CD4-positive, alpha-beta T cell treated with Interleukin-2 at 100 ng/mL for 4 hours (primary cell): ENCODE measurements at regions not wholly inside any gene's neighbourhood (a gene's known extent, or its start where the extent isn't known, plus 50 kb on each side); places are given as distances from the start of the nearest gene placed in this dataset.

Experiments used
- DNase-seq: peaks from one replicate; pipeline ENCODE4 v3.0.0-alpha.2; 2020; ENCODE audit warnings: low spot score

DNA sequence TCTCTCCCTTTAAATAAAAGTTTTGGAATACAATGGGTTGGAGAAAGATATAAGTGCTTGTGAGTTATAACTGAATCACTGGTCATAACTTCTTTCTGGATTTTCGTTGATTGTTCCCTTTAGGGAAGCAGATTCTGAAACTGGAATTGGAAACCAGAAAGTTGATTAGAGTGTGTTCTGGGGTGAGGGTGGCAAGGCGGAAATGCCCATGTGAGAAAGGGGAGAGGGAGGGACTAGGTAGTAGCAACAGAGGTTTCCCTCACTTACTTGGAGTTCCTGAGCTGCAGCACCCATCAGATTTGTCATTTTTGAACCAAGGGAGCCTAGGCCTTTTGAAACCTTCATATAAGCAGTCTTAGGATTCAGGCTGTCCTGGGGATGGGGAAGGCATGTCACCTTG is 453.4 kb downstream of the KCNJ3 start:
- no peak for DNase-seq

DNA sequence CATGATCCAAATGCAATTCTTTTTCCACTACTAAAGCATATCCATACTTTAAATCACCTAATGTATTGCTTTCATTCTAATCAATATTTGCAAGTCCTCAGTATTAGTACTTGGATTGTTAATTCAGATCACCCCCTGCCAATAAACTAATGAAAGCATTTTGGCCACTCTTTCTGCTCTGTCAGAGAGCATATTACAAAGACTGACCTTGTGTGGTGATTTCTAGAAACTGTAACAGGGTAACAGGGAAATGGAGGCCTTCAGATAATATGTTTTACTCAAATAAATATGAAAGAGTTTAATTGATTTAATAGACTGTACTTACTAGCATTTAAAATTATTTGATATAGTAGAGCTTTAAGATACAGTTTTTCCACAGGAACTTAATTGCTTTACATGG is 453.0 kb downstream of the KCNJ3 start:
- DNase-seq = no peak

DNA sequence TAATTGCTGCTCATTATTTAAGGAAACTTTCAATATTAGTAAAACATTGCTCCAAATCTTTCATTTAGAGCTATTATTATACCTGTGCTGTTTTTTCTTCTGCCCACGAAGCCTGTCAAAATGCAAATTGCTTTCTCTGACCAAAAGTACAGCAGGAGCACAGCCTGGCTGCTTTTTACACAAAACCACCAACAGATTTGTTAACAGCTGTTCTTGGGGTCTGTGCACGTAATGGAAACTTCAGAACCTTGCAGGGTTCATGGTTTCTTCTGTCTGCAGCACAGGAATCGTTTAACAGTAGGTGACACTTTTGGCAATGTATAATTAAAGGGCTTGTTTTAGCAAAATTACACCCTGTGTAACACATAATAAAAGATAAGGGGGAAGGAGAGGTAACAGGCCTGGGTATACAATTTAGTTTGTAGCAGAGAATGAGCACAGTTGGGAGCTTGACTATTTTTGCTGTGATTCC is 447.3 kb downstream of the KCNJ3 start:
- no peak for DNase-seq

DNA sequence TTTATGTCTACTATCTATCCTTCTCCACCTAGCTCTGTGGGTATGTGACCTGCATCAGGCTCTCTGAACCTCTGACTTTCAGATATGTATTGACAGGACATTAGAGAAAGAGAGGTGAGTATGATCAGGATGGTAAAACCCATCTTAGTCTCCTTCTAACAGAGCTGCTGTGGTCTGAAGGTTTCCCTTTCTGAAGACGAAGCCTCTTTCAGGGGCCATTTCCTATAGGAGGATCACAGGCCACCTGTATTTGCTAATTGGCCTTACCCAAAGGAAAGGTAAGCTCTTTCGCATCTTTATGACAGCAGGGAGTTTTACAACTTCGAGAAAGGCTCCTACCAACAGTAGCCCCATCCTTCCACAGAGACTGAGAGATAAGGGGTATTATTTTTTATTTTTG is 442.9 kb downstream of the KCNJ3 start:
- DNase-seq = no peak

DNA sequence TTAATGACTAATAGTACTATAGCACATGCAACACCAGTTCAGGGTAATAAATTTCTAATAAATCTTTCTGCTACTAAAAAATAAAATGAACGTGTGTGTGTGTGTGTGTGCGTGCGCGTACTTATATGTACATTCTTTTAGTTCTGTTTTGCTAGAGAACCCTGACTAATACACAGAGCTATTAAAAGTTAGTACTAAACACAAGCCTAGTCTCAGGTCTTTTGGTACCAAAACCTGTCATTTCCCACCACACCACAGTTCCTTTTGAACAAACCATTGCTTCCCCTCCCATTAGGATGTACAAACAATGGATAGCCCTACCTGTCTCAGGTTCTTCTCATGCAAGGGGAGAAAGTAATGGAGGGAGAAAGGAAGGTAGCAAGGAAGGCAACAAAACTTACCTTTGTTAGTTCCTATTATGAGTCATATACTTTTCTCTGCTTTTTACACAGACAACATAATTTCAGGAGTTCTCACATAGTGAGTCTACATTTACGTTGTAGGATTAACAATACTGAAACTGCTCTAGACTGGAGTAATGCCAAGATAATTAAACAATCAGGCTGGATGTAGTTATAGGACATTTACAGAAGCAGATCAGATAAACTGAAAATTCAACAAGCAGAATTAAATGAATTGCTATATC is 427.2 kb downstream of the KCNJ3 start:
- DNase-seq = no peak

DNA sequence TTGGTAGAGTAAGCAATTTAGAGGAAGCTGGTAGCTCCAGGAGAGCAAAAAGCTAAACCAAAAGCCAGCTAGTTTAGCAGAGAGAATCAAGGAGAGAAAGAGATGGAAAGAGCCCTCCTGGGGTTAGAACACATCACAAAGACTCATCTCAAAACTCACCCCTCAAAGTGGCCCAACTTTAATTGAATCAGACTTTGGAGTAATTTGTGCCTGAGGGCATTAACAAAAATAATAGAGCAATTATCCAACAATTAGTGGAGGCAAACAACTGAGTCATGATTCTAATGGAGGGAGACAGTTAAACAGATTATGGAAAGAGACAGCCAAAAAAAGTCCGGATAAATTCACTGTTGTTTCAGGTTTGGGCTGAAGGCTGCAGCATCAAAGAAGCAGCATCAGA is 417.4 kb downstream of the KCNJ3 start:
- DNase-seq = no peak

DNA sequence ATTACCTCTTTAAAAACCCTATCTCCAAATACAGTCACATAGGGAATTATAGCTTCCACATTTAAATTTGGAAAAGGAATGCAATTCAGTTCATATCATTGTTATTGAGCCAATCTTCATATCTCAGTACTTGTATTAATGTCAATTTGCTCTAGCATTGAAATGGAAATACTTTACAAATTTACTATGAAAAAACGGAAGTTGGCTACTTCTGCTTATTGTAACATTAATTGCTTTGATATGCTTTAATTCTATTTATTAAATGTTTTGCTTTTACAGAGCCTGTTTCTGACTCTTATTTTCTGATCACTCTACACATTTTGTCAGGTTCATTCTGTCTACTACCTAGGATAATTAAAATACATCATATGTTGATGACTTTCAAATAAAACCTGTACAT is 412.6 kb downstream of the KCNJ3 start:
- DNase-seq = no peak

DNA sequence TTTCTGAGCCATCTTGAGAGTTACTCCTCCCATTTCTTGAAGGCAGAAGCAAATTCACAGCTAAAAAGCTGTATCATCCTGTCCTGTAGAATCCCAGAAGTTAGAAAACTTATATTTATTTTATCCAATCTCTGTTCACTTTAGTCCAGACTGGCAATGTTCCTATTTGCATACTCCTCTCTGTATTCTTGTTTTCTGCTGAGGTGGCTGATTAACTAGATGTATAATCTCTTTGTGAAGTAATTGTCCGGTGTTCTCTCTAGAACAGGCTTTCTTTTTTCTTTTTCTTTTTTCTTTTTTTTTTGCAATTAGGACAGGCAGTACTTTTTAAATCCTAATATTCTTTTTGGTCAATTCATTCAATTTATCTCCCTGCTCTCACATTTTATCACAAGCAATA is 411.0 kb downstream of the KCNJ3 start:
- DNase-seq = no peak

DNA sequence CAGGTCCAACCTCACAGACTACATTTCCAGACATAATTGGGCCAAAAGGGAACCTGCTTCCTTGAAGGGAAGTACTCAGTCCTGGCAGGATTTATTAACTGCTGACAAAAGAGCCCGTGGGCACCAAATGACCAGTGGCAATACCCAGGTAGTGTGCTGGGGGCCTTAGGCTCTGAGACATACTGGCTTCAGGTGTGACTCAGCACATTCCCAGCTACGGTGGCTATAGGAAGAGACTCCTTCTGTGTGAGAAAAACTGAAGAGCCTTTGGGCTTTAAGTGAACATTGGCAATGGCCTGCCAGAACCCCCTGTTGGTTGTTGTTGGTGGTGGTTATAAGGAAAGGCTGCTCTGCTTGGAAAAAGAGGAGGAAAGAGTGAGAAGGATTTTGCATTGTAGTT is 401.8 kb downstream of the KCNJ3 start:
- no peak for DNase-seq

DNA sequence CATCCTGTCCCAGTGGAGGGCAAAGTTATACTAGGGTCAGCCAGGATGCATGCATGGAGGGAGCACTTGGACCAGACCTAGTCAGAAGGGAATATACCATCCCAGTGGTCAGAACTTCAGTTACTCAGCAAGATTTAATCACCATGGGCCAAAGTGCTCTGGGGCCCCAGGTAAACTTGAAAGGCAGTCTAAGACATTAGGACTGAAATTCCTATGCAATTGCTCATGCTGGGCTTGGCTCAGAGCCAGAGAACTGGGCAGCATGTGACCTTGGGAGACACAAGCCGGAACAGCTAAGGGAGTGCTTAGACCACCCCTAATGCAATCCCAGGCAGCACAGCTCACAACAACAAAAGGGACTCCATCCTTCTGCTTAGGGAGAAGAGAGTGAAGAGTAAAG is 401.3 kb downstream of the KCNJ3 start:
- DNase-seq = no peak

DNA sequence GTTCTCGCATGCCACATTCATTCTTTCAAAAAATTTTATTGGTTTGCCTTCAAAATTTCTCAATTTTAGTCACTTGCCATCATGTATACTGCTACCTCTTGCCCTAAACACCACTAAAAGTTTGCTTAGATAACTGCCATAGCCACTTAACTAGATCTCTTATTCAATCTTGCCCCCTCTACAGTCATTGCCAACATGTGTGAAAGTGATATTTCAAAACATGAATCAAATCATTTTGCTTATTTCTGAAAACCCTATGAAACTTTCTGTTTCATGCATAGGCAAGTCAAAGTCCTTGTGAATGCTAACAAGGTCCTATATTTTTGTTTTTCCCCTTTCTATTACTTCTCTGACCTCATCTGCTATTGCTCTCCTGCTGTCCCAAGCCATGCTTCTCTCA is 397.1 kb downstream of the KCNJ3 start:
- no peak for DNase-seq

DNA sequence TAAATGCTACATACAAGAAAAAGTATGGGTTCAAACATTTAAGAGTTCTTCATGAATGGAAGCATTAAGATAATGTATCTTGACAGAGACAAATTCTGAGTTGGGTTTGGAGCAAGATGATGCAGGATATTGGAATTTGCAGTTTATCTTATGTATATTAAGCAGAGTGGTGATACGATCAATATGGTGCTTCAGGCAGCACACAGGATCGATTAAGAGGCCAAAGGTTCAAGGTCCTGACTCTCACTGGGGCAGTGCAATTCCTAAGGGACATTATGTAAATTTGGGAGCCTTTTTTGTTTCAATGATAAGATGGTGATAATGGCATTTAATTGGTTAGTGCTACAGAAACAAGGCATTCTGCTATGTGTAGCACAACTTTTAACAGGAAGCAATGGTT is 381.9 kb downstream of the KCNJ3 start:
- DNase-seq = no peak

DNA sequence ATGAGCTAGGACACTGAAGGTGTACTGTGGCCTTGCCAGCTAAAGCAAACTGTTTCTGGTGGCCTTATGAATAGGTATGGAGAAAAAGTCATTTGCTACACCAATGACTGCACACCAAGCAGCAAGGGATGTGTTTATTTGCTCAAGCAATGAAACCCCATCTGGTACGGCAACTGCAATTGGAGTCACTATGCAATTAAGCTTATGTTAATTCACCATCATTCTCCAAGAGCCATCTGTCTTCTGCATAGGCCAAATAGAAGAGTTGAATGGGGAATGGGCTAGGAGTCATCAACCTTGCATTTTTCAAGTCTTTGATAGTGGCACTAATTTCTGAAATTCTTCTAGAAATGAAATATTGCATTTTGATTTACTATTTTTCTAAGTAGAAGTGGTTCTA is 372.0 kb downstream of the KCNJ3 start:
- no peak for DNase-seq

DNA sequence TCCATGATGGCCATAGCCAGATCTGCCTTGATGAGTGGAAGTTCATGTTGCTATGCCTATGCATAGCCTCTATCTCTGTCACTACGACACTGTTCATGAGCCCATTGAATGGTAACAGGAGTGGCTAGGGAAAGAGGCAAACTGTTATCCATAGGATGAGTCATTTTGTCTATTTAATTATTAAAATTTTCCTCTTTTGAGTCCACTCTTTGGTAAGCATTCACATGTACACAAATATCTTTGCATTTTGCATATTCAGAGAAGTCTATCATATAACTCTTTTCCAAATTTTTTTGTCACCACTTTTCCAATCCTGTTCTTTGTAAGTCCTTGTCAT is 364.4 kb downstream of the KCNJ3 start:
- no peak for DNase-seq

DNA sequence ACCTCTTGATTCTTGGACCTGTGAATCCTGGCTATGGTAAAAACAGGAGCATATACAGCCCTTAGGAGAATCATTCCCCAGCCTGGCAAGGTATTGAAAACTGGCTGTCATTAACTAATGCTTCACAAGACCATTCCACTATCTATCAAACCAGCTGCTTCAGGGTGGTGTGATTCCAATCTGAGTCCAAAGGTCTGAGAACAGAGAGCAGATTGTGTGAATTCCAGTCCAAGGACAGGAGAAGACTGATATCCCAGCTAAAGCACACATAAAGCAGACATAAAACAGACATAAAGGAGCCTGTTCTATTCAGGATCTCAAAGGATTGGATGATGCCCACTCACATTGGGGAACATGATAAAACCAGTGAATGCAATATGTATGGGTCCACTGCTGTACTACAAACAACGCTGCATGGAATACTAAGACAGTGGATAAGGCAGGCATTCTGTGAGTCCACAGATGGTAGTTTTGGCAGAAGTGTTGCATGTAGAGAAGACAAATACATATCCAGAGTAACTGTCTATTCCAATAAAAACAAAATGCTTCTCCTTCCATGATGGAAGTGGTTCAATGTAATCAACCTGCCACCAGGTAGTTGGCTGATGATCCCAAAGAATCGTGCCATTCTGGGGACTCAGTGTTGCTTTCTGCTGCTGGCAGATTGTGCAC is 363.9 kb downstream of the KCNJ3 start:
- DNase-seq = no peak

DNA sequence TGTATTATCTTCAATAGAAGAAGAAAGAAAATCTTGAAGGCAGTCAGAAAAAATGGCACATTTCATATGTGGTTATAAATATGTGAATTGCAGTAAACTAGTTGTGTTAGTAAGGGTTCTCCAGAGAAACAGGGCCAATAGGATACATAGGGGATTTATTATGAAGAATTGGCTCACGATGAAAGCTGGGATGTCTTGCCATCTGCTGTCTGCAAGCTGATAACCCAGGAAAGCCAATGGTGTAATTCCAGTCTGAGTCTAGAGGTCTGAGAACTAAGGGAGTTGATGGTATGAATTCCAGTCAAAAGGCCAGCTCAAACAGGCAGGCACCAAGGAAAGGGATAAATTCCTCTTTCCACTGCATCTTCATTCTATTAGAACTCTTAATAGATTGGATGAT is 362.4 kb downstream of the KCNJ3 start:
- DNase-seq = no peak

DNA sequence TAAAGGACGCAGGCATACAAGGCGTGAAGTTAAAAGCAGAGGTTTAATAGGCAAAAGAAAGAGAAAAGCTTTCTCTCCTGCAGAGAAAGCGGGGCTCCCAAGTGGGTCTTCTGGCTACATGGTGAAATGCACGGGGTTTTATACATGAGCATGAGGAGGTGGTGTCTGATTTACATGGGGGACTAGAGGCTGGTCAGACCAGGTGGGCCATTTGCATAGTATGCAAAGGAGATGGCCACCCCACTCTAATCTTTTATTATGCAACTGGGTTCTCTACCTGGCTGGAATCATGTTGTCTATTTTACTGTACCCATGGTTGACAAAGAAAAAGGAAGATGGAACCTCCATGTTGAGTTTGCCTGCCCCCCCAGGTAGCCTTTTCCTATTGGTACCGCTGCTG is 356.2 kb downstream of the KCNJ3 start:
- DNase-seq = no peak

DNA sequence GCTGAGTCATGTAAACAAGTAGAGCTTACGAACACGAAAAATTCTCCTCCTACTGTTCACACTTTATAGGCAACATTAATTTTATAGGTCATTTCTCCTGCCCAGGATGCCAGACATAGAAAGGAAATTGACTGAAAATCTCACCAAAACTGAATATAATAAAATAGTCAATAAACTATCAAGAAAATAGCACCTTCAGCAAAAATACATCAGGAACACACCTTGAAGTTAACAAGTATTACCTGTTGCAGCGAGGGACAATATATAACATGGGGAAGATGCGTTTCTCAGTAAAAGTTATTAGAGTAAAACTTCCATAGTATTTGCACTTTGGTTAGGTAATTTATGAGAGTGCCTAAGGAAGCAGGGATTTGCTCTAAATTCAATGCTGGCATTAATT is 344.6 kb downstream of the KCNJ3 start:
- no peak for DNase-seq

DNA sequence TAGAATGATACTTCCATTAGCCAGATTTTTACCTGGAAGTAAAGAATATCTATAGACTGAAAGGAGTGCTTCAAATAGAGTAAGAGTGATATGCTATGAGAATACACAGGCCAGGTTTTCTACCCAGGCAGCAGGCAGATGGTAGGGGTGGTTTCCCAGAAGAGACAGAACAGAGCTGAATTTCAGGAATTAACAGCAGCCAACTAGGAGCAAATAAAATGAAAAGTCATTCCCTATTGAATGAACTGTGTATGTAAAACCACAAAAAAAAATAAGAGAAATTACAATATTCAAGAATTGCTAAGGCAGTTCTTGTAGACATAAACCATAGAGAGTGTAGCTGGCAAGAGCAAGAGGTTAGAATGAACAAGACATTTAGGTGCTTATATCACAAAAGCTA is 336.8 kb downstream of the KCNJ3 start:
- DNase-seq = no peak

DNA sequence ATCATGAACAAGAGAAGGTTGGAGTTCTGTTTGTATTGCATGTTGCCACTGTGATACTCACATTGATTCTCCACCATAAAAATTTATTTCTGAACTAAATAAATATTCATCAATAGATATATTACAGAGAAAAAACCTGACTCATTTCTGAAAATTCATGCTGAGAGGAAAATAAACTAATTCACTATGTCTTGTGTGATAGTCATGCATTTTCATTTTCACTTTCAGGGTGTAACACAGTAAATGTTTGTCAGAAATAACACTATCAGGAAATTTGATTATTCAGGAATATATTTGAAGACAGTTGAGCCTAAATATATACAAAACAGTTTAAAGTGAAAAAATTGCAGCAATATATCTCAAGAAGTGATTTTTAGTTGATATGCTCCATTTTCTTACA is 335.2 kb downstream of the KCNJ3 start:
- no peak for DNase-seq

DNA sequence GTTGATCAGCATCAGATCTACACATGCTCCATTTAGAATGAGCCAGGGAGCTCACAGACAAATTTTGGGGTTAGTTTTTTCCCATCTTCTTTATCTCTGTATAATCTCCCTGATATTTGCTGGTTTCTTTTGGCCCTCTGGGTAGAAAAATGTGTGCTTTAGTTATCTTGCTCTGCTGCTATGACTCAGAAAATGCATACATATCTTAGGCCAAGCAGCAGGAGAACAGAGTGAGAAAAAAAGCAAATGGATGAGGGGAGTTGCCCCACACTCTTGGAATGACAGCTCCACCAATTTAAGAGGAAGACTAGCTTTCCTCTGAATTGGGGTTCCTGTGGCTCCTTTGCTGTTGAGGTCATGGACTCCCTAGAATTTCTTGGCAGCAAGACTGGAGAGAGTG is 331.8 kb downstream of the KCNJ3 start:
- no peak for DNase-seq

DNA sequence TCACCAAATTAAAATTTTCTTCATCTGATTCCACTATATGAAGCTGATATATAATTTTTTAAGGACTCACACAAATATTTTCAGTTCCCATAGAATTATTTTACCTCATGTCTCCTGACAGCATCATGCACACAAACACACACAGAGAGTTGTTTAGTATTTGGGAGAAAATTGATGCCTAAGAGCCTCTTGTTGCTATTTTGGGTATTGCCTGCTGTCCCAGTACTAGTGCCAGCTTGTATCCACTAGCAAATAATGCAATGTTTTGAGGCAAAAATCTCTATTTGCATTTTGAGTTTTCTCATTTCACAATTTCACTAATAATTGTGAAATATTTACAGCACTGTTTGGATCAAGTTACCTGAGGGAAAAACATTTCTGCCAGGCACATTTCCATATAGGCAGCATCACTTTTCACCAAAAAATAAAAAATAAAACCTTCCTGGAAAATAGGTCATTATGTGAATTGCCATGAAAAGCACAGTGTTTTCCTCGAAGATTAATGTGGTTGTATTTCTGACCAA is 328.2 kb downstream of the KCNJ3 start:
- DNase-seq = no peak

DNA sequence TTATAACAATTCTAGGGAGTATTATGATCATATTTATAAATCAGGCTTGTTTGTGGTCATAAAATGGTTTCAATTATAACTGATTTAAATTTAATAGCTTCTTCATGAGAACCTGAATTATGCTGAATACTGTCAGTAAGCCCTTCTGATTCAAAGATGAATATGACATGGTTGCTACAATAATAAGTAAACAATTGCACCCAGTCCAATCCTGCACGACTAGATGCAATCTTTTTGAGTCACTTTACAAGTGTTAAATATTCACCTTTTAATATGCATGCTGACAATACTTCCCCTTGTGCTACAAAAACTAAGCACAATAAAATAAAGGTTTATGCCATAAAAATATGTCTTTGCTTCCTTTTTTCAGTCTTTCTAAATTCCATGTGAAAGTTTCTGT is 325.2 kb downstream of the KCNJ3 start:
- no peak for DNase-seq

DNA sequence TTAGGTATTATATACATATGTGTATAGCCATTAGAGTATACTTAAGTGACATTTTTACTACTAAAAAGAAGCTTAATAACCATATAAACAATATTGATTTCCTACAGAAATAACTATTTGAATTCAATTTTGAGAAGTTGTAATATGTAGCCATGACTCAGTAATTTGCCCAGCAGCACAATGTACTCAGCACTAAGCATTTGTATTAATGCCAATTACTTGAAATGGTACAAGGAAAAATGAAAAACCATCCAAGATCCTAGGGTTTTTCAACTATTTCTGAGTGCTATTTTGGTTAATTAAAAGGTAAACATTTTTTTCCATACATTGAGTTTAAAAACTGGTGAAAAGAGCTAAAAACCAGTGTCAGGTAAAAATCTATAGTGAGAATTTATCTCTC is 324.0 kb downstream of the KCNJ3 start:
- no peak for DNase-seq
